ENCODE measurements at regions not wholly inside any gene's neighbourhood (a gene's known extent, or its start where the extent isn't known, plus 50 kb on each side); places are given as distances from the start of the nearest gene placed in this dataset.

DNA sequence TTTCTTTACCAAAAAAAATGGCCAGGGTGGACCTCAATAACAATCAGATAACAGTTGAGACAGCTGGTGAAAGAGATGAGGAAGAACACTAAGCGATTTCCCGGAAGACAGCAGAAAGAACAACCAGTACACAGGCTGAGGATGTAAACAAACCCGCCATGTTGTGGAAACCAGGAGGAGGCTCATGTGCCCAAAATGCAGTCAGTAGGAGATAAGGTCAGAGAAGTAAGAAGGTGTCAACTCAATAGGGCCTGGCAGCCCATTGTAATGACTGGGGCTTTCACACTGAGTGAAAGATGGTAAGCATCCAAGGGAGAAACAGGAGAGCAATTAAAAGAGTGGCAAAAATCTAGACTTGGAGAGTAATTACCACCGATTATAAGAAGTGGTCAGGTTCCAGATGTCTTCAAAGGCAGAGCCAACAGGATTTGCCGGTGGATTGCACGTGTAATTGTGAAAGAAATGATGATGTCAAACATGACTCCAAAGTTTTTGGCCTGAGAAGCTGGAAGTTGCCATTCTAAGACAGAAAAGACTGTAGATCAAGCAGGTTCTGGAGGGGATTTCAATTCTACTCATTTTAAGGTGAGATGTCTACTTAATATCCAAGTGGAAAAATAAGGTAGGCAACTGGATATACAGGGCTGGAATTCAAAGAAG lies 77.7 kb upstream of the CYP1B1 start:
- H3K27ac ChIP-seq = no peak overlapping the region
- intact Hi-C loops (cut with DNase I; ENCODE audit: low total_unique reads) = no loop called here
- H3K27me3 ChIP-seq = no peaks in the 10 kb centered on the region
- no peaks in the 10 kb centered on the region for H3K36me3 ChIP-seq
- peaks cover 0 to 10% (median 5%) of the 10 kb centered on the region in 4 donors for H3K4me1 ChIP-seq
- no peaks in the 10 kb centered on the region for H3K9me3 ChIP-seq
- no peak for DNase-seq
- TF ChIP-seq, protein P1, sequence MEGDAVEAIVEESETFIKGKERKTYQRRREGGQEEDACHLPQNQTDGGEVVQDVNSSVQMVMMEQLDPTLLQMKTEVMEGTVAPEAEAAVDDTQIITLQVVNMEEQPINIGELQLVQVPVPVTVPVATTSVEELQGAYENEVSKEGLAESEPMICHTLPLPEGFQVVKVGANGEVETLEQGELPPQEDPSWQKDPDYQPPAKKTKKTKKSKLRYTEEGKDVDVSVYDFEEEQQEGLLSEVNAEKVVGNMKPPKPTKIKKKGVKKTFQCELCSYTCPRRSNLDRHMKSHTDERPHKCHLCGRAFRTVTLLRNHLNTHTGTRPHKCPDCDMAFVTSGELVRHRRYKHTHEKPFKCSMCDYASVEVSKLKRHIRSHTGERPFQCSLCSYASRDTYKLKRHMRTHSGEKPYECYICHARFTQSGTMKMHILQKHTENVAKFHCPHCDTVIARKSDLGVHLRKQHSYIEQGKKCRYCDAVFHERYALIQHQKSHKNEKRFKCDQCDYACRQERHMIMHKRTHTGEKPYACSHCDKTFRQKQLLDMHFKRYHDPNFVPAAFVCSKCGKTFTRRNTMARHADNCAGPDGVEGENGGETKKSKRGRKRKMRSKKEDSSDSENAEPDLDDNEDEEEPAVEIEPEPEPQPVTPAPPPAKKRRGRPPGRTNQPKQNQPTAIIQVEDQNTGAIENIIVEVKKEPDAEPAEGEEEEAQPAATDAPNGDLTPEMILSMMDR (IDR thresholded peaks at IDR 0.05) = no peak
- no peak overlapping the region for H3K4me3 ChIP-seq

GRCh38 chr2:38152913-38153312 lies 77.0 kb upstream of the CYP1B1 start:
- Histone ChIP-seq H3K27me3 (no peaks in the 10 kb centered on the region), H3K4me1 (peaks cover 0 to 5% (median 2%) of the 10 kb centered on the region in 4 donors), H3K27ac (no peak overlapping the region), H3K9me3 (no peaks in the 10 kb centered on the region), H3K36me3 (no peaks in the 10 kb centered on the region), H3K4me3 (no peak overlapping the region)
- intact Hi-C loops (cut with DNase I; ENCODE audit: low total_unique reads) = no loop called here
- TF ChIP-seq, protein P1 (IDR thresholded peaks at IDR 0.05) = no peak
- DNase-seq = no peak

- Histone ChIP-seq H3K4me1 (peaks cover 0 to 10% (median 8%) of the 10 kb centered on the region in 4 donors), H3K27me3 (no peaks in the 10 kb centered on the region), H3K9me3 (no peaks in the 10 kb centered on the region), H3K4me3 (no peak overlapping the region), H3K36me3 (no peaks in the 10 kb centered on the region), H3K27ac (no peak overlapping the region)
- TF ChIP-seq, protein P1 (IDR thresholded peaks at IDR 0.05) = no peak
- no peak for DNase-seq
- intact Hi-C loops (cut with DNase I; ENCODE audit: low total_unique reads) = no loop called here
Observed at GRCh38 chr2:38152035-38152434, 76.1 kb upstream of the CYP1B1 start.

DNA sequence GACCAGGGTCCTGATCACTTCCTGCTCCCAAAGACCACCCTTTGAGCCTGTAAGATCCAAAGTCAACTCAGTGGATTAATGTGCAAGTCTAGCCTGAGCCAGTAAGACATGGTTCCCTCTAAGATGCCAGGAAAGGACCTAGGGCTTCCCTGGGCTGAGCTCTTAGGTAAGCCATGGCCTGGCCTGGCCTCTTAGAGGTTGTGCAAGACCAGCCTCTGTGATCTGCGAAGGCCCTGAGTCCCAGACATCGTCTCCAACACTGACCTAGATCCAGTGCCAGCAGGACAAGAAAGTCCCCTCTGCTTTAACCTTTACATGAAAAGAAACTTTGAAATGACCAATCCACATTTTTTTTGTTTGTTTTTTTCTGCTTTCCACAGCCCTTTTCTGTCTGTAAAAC lies 73.6 kb upstream of the CYP1B1 start:
- no peaks in the 10 kb centered on the region for H3K36me3 ChIP-seq
- H3K27ac ChIP-seq = no peak overlapping the region
- no peaks in the 10 kb centered on the region for H3K9me3 ChIP-seq
- intact Hi-C loops (cut with DNase I; ENCODE audit: low total_unique reads) = no loop called here
- DNase-seq = no peak
- peaks cover 0 to 23% (median 17%) of the 10 kb centered on the region in 4 donors for H3K4me1 ChIP-seq
- TF ChIP-seq, protein P1 (IDR thresholded peaks at IDR 0.05) = no peak
- H3K4me3 ChIP-seq = no peak overlapping the region
- H3K27me3 ChIP-seq = no peaks in the 10 kb centered on the region

- TF ChIP-seq, protein P1 (IDR thresholded peaks at IDR 0.05) = no peak
- peaks cover 0 to 23% (median 17%) of the 10 kb centered on the region in 4 donors for H3K4me1 ChIP-seq
- peaks cover 0 to 5% (median 0%) of the 10 kb centered on the region in 3 donors for H3K9me3 ChIP-seq
- peak in 1 of 2 donors; percentile 34 for DNase-seq
- intact Hi-C loops (cut with DNase I; ENCODE audit: low total_unique reads) = no loop called here
- no peaks in the 10 kb centered on the region for H3K36me3 ChIP-seq
- no peak overlapping the region for H3K27ac ChIP-seq
- H3K27me3 ChIP-seq = no peaks in the 10 kb centered on the region
- no peak overlapping the region for H3K4me3 ChIP-seq
Observed at GRCh38 chr2:38148501-38148900, 72.5 kb upstream of the CYP1B1 start.
